Left renal cortex interstitium (tissue), 4 donors: ENCODE measurements at regions not wholly inside any gene's neighbourhood (a gene's known extent, or its start where the extent isn't known, plus 50 kb on each side); places are given as distances from the start of the nearest gene placed in this dataset.

ENCODE experiments used
- DNase-seq, 4 donors: peaks; one replicate each; pipeline ENCODE4 v3.0.0-alpha.2; 2013; ENCODE audit warnings: low read depth in 4 of 4, low spot score in 2 of 4, missing footprints in 1 of 4

DNA sequence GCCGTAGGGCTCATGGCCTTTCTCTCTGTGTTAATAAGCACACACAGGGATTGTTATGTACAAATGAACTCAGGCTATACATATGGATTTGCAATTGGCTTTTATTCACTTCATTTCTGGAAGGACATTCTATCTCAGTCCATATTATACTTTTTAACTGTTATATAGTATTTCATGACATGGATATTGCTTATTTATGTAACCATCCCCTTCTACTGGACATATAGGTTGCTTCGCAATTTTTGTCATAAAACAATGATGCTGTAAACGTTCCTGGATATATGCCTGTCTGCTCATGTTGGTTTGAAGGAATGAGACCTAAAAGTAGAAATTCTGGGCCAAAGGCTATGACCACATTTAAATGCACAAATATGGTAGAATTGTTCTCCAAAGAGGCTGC, 158.1 kb downstream of the BCOR start:
- no peak for DNase-seq

DNA sequence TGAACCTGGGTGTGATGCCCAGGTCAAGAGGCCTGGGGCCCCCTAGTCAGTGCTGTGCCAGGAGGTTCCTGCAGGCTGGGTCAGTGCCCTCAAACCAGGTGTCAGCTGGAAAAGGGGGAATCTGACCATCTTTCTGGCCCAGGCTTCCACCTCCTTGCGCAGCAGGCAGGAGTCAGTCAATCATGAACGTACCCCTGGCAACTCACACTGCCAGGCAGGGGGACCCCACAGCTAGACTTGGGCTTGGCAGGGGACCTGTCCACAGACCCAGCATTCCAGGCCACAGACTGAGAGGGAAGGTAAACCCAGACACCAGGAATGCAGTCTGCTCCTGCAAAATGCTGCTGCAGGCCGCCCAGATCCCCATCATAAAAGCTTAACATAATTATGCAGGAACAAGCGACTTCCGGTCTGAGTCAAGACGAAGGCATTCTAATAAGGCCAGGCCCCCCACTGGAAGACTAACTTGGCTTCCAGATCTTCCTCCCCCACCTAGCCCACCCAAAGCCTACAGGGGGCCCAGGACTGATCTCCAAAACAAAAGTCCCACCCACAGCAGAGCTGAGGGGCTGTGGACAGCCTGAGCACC, 156.3 kb downstream of the BCOR start:
- no peak for DNase-seq

DNA sequence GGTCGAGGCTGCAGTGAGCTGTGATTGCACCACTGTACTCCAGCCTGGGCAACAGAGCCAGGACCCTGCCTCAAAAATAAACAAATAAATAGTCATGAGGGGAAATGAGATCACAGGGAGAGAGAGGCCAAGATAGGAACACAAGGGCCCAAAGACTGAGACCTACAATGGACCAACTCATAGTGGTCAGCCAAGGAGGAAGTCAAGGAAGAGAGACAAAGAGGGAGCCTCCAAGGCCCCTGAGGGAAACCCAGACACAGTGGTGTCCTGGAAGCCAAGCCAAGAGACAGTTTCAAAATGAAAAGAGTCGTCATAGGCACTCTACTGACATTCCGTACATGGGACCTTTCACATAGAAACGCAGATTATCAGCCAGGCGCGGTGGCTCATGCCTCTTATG, 153.3 kb downstream of the BCOR start:
- no peak for DNase-seq

DNA sequence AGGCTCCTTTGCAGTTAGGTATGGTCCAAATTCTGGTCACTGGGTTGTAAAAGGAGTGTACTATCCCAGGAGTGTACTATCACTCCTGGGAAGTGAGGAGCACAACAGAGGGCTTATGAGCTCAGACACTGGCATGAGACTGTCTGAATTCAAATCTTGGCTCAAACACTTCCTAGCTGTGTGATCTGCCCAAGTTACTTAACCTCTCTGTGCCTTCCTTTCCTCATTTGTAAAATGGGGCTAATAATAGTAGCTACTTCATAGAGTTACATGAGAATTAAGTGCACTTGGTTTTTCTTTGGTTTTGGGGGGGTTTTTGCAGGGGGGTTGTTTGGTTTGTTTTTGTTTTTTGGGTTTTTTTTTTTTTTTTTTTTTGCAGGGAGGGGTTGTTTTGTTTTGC, 152.0 kb downstream of the BCOR start:
- DNase-seq = no peak

DNA sequence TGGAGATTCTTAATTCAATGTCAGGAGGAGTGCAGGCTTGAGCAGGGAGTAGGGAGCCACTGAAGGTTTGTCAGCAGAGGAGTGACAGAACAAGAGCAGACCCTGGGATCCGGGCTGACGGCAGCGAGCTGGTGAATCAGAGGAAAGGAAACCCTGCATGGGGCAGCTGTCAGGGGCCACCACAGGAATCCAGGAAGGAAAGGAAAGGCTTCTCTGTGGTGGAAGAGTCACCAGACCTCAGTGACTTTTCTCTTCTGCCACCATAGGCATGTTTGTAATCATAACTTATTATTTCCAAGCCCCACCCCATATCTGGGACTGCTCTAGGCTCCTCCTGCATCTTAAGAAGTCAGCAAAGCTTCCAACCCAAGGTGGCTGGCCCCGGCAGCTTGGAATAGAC, 150.9 kb downstream of the BCOR start:
- no peak for DNase-seq

DNA sequence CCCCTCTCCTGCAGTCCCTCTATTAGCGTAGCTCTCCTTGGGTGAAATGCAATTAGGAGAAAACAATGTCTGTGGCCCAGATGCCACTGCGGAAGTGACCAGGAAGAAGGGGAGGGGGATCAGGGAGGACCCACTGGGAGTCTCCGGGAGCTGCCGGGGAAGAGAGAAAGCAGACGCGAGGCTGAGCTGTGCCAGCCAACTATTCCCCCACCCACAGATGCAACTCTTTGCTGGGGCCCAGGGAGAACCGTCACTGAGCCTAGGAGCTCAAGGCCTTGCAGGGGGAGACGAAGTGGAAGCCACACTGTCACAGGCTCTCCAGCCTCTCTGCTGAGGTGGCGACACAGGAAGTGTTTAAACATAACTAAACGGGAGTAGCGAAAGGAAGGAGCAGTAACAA, 149.2 kb downstream of the BCOR start:
- no peak for DNase-seq

DNA sequence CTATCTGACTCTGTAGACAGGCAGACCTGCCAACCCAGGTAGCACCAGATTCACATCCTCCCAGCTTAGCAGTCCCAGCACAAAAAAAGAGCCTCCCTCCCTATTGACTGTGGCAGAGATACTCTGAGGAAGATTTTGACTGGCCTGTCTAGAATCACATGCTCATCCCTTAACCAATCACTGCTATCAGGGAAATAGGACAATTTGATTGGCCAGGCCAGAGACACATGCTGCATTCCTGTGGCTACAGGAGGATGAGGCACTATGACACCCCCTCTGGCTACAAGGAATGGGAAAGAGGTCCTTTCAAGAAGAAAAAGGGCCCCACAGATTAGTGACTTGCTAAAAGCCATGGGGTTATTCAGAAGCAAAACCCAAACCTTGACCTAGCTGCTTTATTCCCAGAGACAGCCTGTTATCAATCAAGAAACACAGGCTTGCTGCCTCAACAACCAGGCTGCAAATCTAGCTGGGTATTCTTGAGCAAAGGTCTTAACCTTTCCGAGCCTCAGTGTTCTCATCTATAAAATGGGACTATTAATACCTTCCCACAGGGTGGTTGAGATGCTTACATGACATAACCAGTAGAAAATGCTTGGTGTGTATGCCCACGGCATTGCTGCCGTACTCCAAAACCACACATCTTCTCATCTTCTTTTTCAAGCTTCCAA, 147.6 kb downstream of the BCOR start:
- DNase-seq = no peak

DNA sequence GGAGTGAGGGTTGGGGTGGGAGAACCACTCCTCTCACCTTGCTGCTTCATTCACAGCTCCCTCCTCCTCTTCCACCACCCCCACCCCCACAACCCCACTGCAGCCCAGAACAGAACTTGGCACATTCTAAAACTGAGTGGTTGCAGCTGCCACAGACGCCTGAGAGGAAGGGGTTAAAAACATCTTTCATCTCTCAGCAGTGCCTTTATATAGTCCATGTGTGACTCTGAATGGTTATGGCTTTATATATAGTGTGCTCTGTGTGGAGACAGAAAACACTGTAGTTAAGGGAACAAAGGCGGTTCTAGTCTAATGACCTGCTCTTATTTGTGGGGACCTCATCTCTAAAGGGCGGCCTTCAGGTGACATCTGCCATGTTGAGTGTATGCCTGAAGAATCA, 144.8 kb downstream of the BCOR start:
- no peak for DNase-seq

DNA sequence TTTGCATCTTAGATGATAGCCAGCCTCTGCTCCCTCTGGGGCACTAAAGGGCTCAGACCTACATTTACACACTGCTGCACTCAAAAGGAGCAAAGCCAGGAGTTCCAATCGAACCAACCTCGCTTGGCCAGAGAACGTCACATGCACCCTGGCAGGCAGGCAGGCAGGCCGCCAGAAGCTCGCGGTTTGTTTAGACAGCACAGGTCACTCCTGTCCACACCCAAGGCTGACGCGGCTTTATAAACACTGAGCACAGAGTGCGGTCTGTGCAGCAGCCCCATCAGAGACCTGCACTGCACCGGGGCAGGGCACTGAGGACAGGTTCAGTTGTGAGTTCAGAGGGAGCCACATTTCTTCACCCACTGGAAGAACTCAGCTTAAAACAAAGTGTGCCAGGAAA, 143.9 kb downstream of the BCOR start:
- no peak for DNase-seq

DNA sequence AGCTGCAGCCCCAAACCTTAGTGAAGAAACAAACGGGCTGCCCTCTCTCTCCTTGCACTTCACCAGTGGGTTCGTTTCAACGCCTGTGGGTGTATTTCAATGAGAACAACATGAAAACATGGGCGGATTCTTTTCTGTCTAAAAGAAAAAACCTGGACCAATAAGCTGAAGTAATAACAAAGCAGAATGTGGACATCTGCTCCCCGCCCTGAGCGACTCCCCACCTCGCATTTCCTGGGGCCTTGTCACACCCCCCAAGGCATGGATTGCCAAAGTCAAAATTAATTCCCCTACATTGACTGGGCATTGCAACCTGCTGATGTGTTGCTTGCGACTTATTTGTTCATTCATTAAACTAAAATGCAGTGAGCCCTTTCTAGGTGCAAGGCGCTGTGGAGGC, 142.9 kb downstream of the BCOR start:
- DNase-seq = no peak

DNA sequence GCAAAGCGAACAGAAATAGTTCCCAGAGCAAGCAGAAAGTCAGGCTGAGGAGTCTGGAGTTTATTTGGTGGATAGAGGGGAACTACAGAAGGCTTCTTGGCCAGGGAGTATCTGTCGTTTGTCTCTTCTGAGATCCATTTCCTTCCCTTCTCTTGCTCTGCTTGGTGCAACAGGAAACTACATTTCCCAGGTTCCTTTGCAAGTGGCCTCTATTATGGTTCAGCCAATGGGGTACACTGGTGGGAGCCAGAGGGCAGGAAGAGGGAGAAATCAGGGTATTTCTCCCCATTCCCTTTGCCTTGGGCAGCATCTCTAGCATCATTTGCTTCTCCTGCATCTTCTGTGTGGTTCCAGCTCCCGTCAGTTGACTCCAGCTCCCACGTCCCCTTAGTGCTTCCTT, 142.1 kb downstream of the BCOR start:
- no peak for DNase-seq

DNA sequence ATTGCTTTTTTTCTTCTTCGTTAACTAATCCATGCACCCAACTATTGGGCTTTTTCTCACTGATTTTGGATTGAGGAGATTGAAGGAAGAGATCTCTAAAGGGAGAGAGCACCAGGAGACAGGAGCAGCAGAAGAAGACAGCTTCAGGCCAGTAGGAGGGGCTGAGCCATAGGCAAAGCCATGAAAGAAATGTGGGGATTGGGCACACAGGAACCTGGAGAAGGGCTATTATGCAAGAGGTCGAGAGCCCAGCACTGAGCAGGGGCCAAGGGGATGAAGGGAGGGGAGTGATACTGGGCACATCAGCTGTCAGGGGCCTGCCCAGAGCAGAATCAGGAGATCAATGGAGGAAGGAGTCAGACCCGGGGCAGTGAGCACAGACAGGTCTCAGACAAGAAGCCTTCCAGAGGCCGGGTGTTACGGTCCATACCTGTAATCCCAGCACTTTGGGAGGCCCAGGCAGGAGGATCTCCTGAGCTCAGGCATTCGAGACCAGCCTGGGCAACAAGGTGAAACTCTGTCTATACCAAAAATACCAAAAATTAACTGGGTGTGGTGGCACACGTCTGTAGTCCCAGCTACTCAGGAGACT, 140.9 kb downstream of the BCOR start:
- DNase-seq = no peak

DNA sequence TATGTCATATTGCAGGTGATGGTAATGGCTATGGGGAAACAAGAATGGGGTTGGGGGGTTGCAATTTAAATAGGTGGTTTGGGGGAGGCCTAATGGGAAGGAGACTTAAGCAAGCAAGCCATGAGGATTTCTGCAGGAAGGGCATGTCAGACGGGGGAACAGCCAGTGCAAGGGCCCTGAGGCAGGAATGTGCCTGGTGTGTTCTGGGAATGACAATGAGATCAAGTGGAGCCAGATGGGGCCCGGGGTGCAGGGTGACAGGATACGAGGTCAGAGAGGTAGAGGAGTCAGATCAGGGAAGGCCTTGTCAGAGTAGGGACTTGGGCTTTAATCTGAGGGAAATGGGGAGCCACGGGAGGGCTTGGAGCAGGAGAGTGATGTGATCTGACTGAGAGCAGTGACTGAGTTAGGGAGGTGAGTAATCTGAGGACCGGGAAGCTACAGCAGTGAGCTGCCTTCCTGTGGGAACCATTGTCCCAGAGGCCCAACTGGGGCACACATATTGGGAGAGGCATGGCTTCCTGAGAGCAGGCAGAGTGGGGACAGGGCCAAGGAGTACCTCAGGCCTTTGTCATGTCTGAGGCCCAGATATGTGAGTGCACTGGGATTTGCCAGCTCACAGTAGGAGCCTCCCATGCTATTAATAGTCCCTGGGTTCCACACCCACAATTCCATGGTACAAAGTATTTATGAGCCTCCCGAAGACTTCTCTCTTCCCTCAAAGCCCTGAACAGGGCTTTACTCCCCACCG, 139.8 kb downstream of the BCOR start:
- no peak for DNase-seq

DNA sequence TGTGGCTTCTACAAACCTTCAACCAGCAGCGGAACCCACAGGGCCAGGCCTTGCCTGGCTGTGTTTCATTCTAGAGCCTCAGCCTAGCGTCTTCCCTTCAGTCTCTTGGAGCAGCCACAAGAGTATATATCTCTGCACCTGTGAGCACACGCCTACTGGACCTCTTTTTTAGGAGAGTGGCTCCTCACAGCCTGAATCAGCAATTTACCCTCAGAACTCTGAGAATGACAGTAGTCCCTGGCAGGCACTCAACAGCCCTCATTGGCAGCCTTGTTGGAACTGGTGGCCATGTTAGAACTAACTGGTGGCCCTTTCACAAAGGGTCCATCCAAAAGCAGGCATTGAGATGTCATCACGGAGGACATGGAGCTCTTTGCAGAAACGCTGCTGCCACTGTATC, 138.9 kb downstream of the BCOR start:
- DNase-seq = no peak

DNA sequence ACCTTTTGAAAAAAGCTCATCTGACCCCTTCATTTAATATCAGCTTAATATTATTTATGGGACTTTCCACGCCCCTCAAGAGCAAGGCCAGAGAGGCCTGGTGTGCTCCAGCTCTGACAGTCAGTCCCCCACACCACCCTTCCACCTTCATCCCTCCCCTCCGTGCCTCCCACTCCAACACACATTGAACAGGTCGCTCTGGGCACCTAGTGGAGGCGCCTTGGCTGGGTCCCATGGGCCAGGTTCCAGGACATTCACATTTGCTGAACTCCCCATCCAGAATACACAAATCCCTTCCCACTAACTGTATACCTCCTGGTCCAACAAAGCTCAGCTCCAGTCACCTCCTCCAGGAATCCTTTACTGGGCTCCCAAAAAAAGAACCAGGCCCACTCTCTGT, 137.5 kb downstream of the BCOR start:
- DNase-seq = no peak

DNA sequence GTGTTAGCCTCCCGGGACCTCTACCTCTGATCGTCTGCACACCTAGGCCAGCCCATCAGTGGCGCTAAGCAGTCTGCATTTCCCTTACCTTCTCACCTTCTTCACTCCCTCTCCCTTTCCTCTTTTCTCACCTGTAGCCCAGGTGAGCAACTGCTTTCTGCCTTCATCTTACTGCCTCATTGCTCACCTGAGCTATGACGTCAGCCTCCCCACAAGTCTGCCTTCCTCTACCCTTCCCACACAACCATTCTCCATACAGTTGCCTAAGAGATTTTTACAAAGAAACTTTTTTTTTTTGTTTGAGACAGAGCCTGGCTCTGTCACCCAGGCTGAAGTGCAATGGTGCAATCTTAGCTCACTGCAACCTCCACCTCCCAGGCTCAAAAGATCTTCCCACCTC, 136.3 kb downstream of the BCOR start:
- no peak for DNase-seq

DNA sequence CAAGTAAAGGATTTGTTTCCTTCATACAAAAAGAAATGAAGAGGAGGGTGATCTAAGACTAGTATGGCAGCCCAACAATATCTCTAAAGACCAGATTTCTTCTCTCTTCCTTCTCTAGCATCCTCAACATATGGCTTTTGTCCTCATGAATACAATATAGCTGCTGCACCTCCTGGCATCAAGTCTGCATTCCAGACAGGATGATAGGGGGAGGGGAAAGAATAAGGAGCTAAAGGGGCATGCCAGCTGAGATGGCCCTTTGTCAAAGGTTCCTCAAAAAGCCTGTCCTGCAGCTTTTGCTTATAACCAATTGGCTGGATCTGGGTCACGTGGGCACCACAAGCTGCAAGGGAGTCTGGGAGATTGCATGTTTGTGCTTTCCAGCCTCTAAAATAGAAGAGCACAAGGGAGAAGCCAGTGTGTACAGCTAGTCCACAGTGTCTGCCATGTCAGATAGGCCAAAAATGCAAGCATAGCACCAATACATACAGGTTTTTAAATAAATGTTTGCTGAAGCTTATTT, 132.6 kb downstream of the BCOR start:
- no peak for DNase-seq

DNA sequence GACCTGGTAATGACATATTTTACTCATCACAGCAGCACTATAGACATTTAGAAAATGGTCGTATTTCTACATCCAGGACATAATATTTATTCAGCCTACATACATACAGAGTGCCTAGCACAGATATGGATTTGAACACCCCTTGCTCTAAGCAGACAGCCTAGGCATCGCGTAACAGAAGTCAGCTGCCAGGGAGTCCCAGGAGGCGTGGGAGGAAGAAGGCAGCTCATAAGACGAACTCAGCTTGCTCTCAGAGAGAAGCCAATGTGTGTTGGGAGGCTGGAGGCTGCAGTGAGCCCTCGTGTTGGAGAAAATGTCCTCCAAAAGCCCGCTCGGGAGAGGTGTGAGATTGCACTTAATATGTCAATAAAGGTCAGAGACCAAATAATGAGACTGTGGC, 131.6 kb downstream of the BCOR start:
- no peak for DNase-seq

DNA sequence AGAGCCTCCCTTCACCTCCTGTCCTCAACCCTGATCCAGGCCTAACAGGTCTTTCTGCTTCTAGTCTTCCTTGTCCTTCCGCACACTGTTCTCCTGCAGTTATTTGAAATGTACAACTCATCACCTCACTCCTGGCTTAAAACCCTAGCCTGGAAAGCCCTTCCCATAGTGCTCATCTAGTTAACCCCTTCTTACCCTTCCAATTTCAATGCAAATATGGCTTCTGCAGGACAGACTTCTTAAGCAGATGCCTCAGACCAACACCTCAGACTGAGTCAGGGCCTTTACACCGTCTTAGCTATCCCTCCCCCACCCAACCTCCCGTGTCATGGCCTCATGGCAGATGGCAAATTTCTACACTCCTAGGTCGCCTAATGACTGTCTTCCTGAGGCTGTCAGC, 130.4 kb downstream of the BCOR start:
- no peak for DNase-seq

DNA sequence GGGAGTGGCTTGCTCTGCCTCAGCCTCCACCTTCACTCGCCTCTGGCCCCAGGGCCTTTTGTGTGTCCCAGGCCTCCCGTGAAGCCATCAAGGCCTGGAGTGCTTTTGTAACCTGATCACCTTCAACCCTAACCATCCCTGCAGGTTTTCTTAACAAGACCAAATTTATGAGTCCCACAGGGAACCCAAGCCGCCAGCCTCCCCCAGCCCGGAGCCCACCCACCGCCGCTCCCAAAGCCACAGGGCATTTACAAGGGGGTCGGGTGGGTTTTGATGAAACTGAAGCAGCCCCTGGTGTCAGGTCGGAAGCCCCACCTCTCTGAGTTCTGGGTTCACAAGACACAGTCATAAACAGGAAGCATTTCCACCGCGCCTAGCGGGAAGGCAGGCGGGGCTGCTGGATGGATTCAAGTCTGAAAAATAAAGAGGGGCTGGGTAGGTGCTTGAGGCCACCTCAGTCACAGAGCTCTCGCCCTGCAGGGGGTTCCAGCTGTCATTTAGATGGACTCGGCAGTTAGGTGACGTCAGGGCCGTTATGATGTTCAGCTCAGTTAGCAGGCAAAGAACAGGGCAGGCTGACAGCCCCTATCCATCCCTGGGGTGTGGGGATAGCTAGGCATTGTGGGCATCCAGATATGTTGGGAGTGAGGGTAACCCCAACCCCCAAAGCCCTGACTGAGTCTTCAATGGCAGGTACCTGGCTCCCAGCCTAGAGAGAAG, 128.5 kb downstream of the BCOR start:
- no peak for DNase-seq
